T-cell (primary cell): ENCODE measurements at regions not wholly inside any gene's neighbourhood (a gene's known extent, or its start where the extent isn't known, plus 50 kb on each side); places are given as distances from the start of the nearest gene placed in this dataset.
A peak's percentile ranks its signal among the peaks of the same experiment; 100 is the strongest.

ENCODE experiments used
- ATAC-seq, 4 experiments: fragments of 200-7000 bp in 3 of 4; fragments of 150-1000 bp in 1 of 4; cut with Tn5 transposase; replicated peaks in 1 of 4; 1 replicate in 3 of 4; 2 replicates in 1 of 4; pipeline ENCODE4 v1.10.0; 2021; ENCODE audit warnings: moderate library complexity in 3 of 4, mild to moderate bottlenecking in 2 of 4, moderate number of reproducible peaks in 1 of 4
- CTCF ChIA-PET, 2 donors: fragments of 300-600 bp; sonication (Branson Sonifier 250); formaldehyde crosslinking; loops; one replicate each; lab custom pipeline; 2022; ENCODE audit warnings: antibody characterized with exemption in 2 of 2; lab: Charles Lee
- POLR2A ChIA-PET, 2 donors: fragments of 300-600 bp; sonication (Branson Sonifier 250); formaldehyde crosslinking; loops; one replicate each; lab custom pipeline; 2022; ENCODE audit warnings: antibody characterized with exemption in 2 of 2; lab: Charles Lee
- DNase-seq, 35 experiments: peaks; one replicate each; pipeline versions ENCODE4 v3.0.0 to v3.0.0-alpha.2; 2013 to 2023
- H3K27ac ChIP-seq: one replicate; pipeline ENCODE4 v1.5.1; 2013; ENCODE audit warnings: low read length
- H3K27me3 ChIP-seq, 2 experiments: replicated peaks in 1 of 2; 1 replicate in 1 of 2; 2 replicates in 1 of 2; pipeline versions ENCODE4 v1.6.1 to v1.7.0; 2013; ENCODE audit warnings: low read length in 1 of 2, mixed read lengths in 1 of 2; ENCODE audit not compliant: control insufficient read depth in 2 of 2, insufficient read depth in 2 of 2; ENCODE audit errors: extremely low read depth in 1 of 2
- H3K36me3 ChIP-seq, 2 donors: 1 replicate in 1 of 2; 2 replicates in 1 of 2; pipeline versions ENCODE4 v1.6.1 to v1.7.0; 2013; ENCODE audit warnings: low read length in 1 of 2; ENCODE audit not compliant: control insufficient read depth in 2 of 2, insufficient read depth in 1 of 2; ENCODE audit errors: extremely low read depth in 1 of 2
- H3K4me1 ChIP-seq, 2 experiments: 1 replicate in 1 of 2; 2 replicates in 1 of 2; pipeline versions ENCODE4 v1.6.1 to v1.7.0; 2013; ENCODE audit warnings: low read length in 2 of 2, mixed read lengths in 1 of 2; ENCODE audit not compliant: insufficient read depth in 2 of 2, control insufficient read depth in 1 of 2; ENCODE audit errors: extremely low read depth in 1 of 2
- H3K4me3 ChIP-seq, 2 donors: 1 replicate in 1 of 2; 2 replicates in 1 of 2; pipeline versions ENCODE4 v1.5.1 to v1.7.0; 2013; ENCODE audit warnings: mild to moderate bottlenecking in 2 of 2, low read length in 1 of 2, moderate library complexity in 1 of 2; ENCODE audit not compliant: control insufficient read depth in 1 of 2; ENCODE audit errors: extremely low read depth in 1 of 2
- H3K9me3 ChIP-seq: 2 replicates; pipeline ENCODE4 v1.7.0; 2013
- H3K27ac Mint-ChIP-seq, 2 donors: one replicate each; pipeline ENCODE4 v1.8.0; 2020 to 2021; ENCODE audit warnings: mild to moderate bottlenecking in 2 of 2, mixed read lengths in 2 of 2
- H3K27me3 Mint-ChIP-seq, 2 donors: one replicate each; pipeline ENCODE4 v1.8.0; 2021 to 2022; ENCODE audit warnings: mixed read lengths in 2 of 2
- H3K36me3 Mint-ChIP-seq: one replicate; pipeline ENCODE4 v1.8.0; 2021; ENCODE audit warnings: mixed read lengths
- H3K4me1 Mint-ChIP-seq, 3 donors: one replicate each; pipeline ENCODE4 v1.8.0; 2020 to 2022; ENCODE audit warnings: mixed read lengths in 3 of 3, mild to moderate bottlenecking in 1 of 3
- H3K4me3 Mint-ChIP-seq, 3 donors: one replicate each; pipeline ENCODE4 v1.8.0; 2020 to 2022; ENCODE audit warnings: mild to moderate bottlenecking in 3 of 3, mixed read lengths in 3 of 3, moderate library complexity in 3 of 3
- H3K9me3 Mint-ChIP-seq, 3 donors: one replicate each; pipeline ENCODE4 v1.8.0; 2020 to 2022; ENCODE audit warnings: mixed read lengths in 3 of 3
- WGBS: methylation state at CpG from one replicate; pipeline ENCODE4 v1.1.5; 2013; ENCODE audit warnings: missing lambda C conversion rate; ENCODE audit not compliant: insufficient coverage; 5-methylcytosine and 5-hydroxymethylcytosine counted together

GRCh38 chr10:63718421-63718820 lies 197.2 kb downstream of the REEP3 start:
- peaks cover 7 to 11% (median 8%) of the 10 kb centered on the region in 3 donors for H3K4me1 Mint-ChIP-seq
- H3K4me3 Mint-ChIP-seq: no peak overlapping the region
- no peak for DNase-seq
- H3K9me3 Mint-ChIP-seq: no peaks in the 10 kb centered on the region
- no peak overlapping the region for H3K4me3 ChIP-seq
- no peaks in the 10 kb centered on the region for H3K9me3 ChIP-seq
- CTCF ChIA-PET: interaction anchor here (0.6 to 9.3 kb wide), 11 partner anchors 11 to 1125 kb away, joined by 3 to 290 read pairs (median 6); no protein-coding TSS in a partner anchor
- POLR2A ChIA-PET: interaction anchor here (0.5 kb wide), 2 partner anchors 465 to 1644 kb away, joined by 3 to 4 read pairs; no protein-coding TSS in a partner anchor
- no peaks in the 10 kb centered on the region for H3K36me3 Mint-ChIP-seq
- no peak for ATAC-seq
- H3K36me3 ChIP-seq: no peaks in the 10 kb centered on the region
- peaks cover 4 to 9% of the 10 kb centered on the region in 2 experiments for H3K4me1 ChIP-seq
- no peak overlapping the region for H3K27ac ChIP-seq
- no peak overlapping the region for H3K27ac Mint-ChIP-seq
- peaks cover 0 to under 1% of the 10 kb centered on the region in 2 experiments for H3K27me3 ChIP-seq
- WGBS: 96% methylated on average over 7 of the region's 7 CpGs
- peaks cover 0 to 2% of the 10 kb centered on the region in 2 donors for H3K27me3 Mint-ChIP-seq

- ATAC-seq (no peak), DNase-seq (no peak)
- no CpG with 5 or more reads among the region's 4 CpGs for WGBS
- Mint-ChIP-seq H3K27me3 (peaks cover 0 to 3% of the 10 kb centered on the region in 2 donors), H3K27ac (no peak overlapping the region), H3K9me3 (no peaks in the 10 kb centered on the region), H3K4me3 (no peak overlapping the region), H3K4me1 (peaks cover 7 to 11% (median 8%) of the 10 kb centered on the region in 3 donors), H3K36me3 (no peaks in the 10 kb centered on the region)
- H3K36me3 ChIP-seq: no peaks in the 10 kb centered on the region
- H3K9me3 ChIP-seq: no peaks in the 10 kb centered on the region
- no peak overlapping the region for H3K4me3 ChIP-seq
- H3K4me1 ChIP-seq: peaks cover 4 to 9% of the 10 kb centered on the region in 2 experiments
- ChIA-PET POLR2A (interaction anchor here (0.5 to 2.0 kb wide), 4 partner anchors 203 to 1645 kb away, joined by 3 to 10 read pairs (median 4); no protein-coding TSS in a partner anchor), CTCF (interaction anchor here (0.6 to 9.3 kb wide), 50 partner anchors 8 to 1957 kb away, joined by 3 to 290 read pairs (median 4); no protein-coding TSS in a partner anchor)
- peaks cover 0 to 10% of the 10 kb centered on the region in 2 experiments for H3K27me3 ChIP-seq
- no peak overlapping the region for H3K27ac ChIP-seq
These were observed 198.1 kb downstream of the REEP3 start for GRCh38 chr10:63719226-63719856.

- ChIA-PET CTCF (interaction anchor here (0.6 to 9.3 kb wide), 63 partner anchors 8 to 1958 kb away, joined by 3 to 290 read pairs (median 4); partner anchors contain the start of gene NRBF2 (in 1 of the 2)), POLR2A (interaction anchor here (0.5 to 2.0 kb wide), 5 partner anchors 87 to 585 kb away, joined by 3 to 12 read pairs (median 8); no protein-coding TSS in a partner anchor)
- Histone ChIP-seq H3K4me1 (peaks cover 4 to 9% of the 10 kb centered on the region in 2 experiments), H3K9me3 (no peaks in the 10 kb centered on the region), H3K27ac (no peak overlapping the region), H3K36me3 (no peaks in the 10 kb centered on the region), H3K27me3 (peaks cover 0 to 15% of the 10 kb centered on the region in 2 experiments), H3K4me3 (no peak overlapping the region)
- H3K36me3 Mint-ChIP-seq: no peaks in the 10 kb centered on the region
- no peaks in the 10 kb centered on the region for H3K9me3 Mint-ChIP-seq
- WGBS: no CpG with 5 or more reads among the region's 6 CpGs
- no peak overlapping the region for H3K4me3 Mint-ChIP-seq
- H3K27ac Mint-ChIP-seq: no peak overlapping the region
- DNase-seq (peak in 29 of 35 experiments; percentile 7 to 77 (median 29)), ATAC-seq (peak; percentile 66 to 85 (median 66))
- peaks cover 3 to 8% of the 10 kb centered on the region in 2 donors for H3K27me3 Mint-ChIP-seq
- H3K4me1 Mint-ChIP-seq: peaks cover 7 to 11% (median 8%) of the 10 kb centered on the region in 3 donors
These were observed 198.9 kb downstream of the REEP3 start for GRCh38 chr10:63720072-63720537.

GRCh38 chr10:63720676-63721075 lies 199.5 kb downstream of the REEP3 start:
- H3K4me3 Mint-ChIP-seq: no peak overlapping the region
- Histone ChIP-seq H3K27me3 (peaks cover 0 to 15% of the 10 kb centered on the region in 2 experiments), H3K4me3 (no peak overlapping the region), H3K36me3 (no peaks in the 10 kb centered on the region), H3K27ac (no peak overlapping the region), H3K9me3 (no peaks in the 10 kb centered on the region), H3K4me1 (peaks cover 4 to 9% of the 10 kb centered on the region in 2 experiments)
- H3K27me3 Mint-ChIP-seq: peaks cover 7 to 13% of the 10 kb centered on the region in 2 donors
- WGBS: 29% methylated on average over 1 of the region's 4 CpGs
- ChIA-PET POLR2A (interaction anchor here (0.6 to 2.0 kb wide), 6 partner anchors 87 to 1516 kb away, joined by 3 to 12 read pairs (median 7); no protein-coding TSS in a partner anchor), CTCF (interaction anchor here (0.6 to 9.3 kb wide), 59 partner anchors 9 to 1959 kb away, joined by 3 to 290 read pairs (median 4); partner anchors contain the start of gene NRBF2 (in 1 of the 2))
- H3K36me3 Mint-ChIP-seq: no peaks in the 10 kb centered on the region
- DNase-seq (peak in 4 of 35 experiments; percentile 1 to 35 (median 8)), ATAC-seq (peak in 3 of 4 experiments; percentile 41 to 79 (median 47))
- H3K4me1 Mint-ChIP-seq: peaks cover 7 to 11% (median 8%) of the 10 kb centered on the region in 3 donors
- H3K27ac Mint-ChIP-seq: peak overlapping the region; percentile 55 to 66
- H3K9me3 Mint-ChIP-seq: no peaks in the 10 kb centered on the region

- Histone ChIP-seq H3K4me3 (no peak overlapping the region), H3K27me3 (peaks cover 0 to 15% of the 10 kb centered on the region in 2 experiments), H3K4me1 (peaks cover 4 to 9% of the 10 kb centered on the region in 2 experiments), H3K9me3 (no peaks in the 10 kb centered on the region), H3K27ac (no peak overlapping the region), H3K36me3 (no peaks in the 10 kb centered on the region)
- H3K27ac Mint-ChIP-seq: no peak overlapping the region
- peaks cover 7 to 11% (median 8%) of the 10 kb centered on the region in 3 donors for H3K4me1 Mint-ChIP-seq
- no peaks in the 10 kb centered on the region for H3K36me3 Mint-ChIP-seq
- no peak for ATAC-seq
- H3K4me3 Mint-ChIP-seq: no peak overlapping the region
- 92% methylated on average over 4 of the region's 5 CpGs for WGBS
- peaks cover 24 to 30% of the 10 kb centered on the region in 2 donors for H3K27me3 Mint-ChIP-seq
- no peak for DNase-seq
- H3K9me3 Mint-ChIP-seq: no peaks in the 10 kb centered on the region
- POLR2A ChIA-PET: no interaction called here
- CTCF ChIA-PET: interaction anchor here (3.3 to 9.3 kb wide), 3 partner anchors 505 to 556 kb away, joined by 30 to 290 read pairs (median 123); no protein-coding TSS in a partner anchor
These were observed 201.3 kb downstream of the REEP3 start for GRCh38 chr10:63722537-63722936.

- no peaks in the 10 kb centered on the region for H3K36me3 Mint-ChIP-seq
- no peak overlapping the region for H3K4me3 ChIP-seq
- H3K9me3 Mint-ChIP-seq: no peaks in the 10 kb centered on the region
- H3K4me3 Mint-ChIP-seq: no peak overlapping the region
- no peaks in the 10 kb centered on the region for H3K9me3 ChIP-seq
- H3K4me1 Mint-ChIP-seq: peaks cover 7 to 11% (median 8%) of the 10 kb centered on the region in 3 donors
- WGBS: 82% methylated on average over 2 of the region's 4 CpGs
- DNase-seq (no peak), ATAC-seq (no peak)
- no peak overlapping the region for H3K27ac Mint-ChIP-seq
- H3K4me1 ChIP-seq: peaks cover 4 to 9% of the 10 kb centered on the region in 2 experiments
- no peaks in the 10 kb centered on the region for H3K36me3 ChIP-seq
- ChIA-PET CTCF (interaction anchor here (7.7 to 9.3 kb wide), 2 partner anchors 557 kb away, joined by 123 to 290 read pairs; no protein-coding TSS in a partner anchor), POLR2A (no interaction called here)
- H3K27me3 Mint-ChIP-seq: peaks cover 31 to 36% of the 10 kb centered on the region in 2 donors
- H3K27ac ChIP-seq: no peak overlapping the region
- H3K27me3 ChIP-seq: peaks cover 0 to 15% of the 10 kb centered on the region in 2 experiments
These were observed 202.1 kb downstream of the REEP3 start for GRCh38 chr10:63723320-63723719.
